ENCODE measurements at regions not wholly inside any gene's neighbourhood (a gene's known extent, or its start where the extent isn't known, plus 50 kb on each side); places are given as distances from the start of the nearest gene placed in this dataset.

- Histone ChIP-seq H3K27ac (ENCODE audit: low read depth, low read length) (no peak overlapping the region), H3F3A (ENCODE audit: control insufficient read depth, insufficient read depth) (no peaks in the 10 kb centered on the region), H3K9me3 (ENCODE audit: control insufficient read depth, insufficient read depth, low read length) (no peaks in the 10 kb centered on the region), H3K4me3 (ENCODE audit: low read length) (no peak overlapping the region), H3K27me3 (ENCODE audit: control insufficient read depth, low read length) (peaks cover 36% of the 10 kb centered on the region), H4K20me1 (ENCODE audit: control insufficient read depth, insufficient read depth, low read depth, low read length) (0 out of 2 replicates have a peak, but pooled peaks cover 3% of the 10 kb centered on the region), H3K79me2 (ENCODE audit: control insufficient read depth, low read length) (no peaks in the 10 kb centered on the region), H3K9me2 (replicated peaks; ENCODE audit: control insufficient read depth, low read length) (no peaks in the 10 kb centered on the region), H3K36me3 (ENCODE audit: control insufficient read depth, low read length) (no peaks in the 10 kb centered on the region), H3K4me2 (ENCODE audit: low read length) (no peak overlapping the region), H3K4me1 (ENCODE audit: control insufficient read depth, low read length) (no peaks in the 10 kb centered on the region)
- no peak for TF ChIP-seq EZH2phosphoT487 (IDR thresholded peaks at IDR 0.05; ENCODE audit: borderline replicate concordance, low read length)
- no peak for TF ChIP-seq CTCF (IDR thresholded peaks at IDR 0.05; ENCODE audit: low read depth, low read length, poor library complexity, severe bottlenecking)
These were observed 191.8 kb downstream of the OPA1 start for GRCh38 chr3:193784822-193785221.

- no peak for TF ChIP-seq CTCF (IDR thresholded peaks at IDR 0.05; ENCODE audit: low read depth, low read length, poor library complexity, severe bottlenecking)
- no peak for TF ChIP-seq EZH2phosphoT487 (IDR thresholded peaks at IDR 0.05; ENCODE audit: borderline replicate concordance, low read length)
- no peaks in the 10 kb centered on the region for H3K36me3 ChIP-seq (ENCODE audit: control insufficient read depth, low read length)
- no peak overlapping the region for H3K4me2 ChIP-seq (ENCODE audit: low read length)
- H3K27me3 ChIP-seq (ENCODE audit: control insufficient read depth, low read length): peaks cover 25% of the 10 kb centered on the region
- H3K9me2 ChIP-seq (replicated peaks; ENCODE audit: control insufficient read depth, low read length): no peaks in the 10 kb centered on the region
- H3K4me1 ChIP-seq (ENCODE audit: control insufficient read depth, low read length): no peaks in the 10 kb centered on the region
- H3K79me2 ChIP-seq (ENCODE audit: control insufficient read depth, low read length): no peaks in the 10 kb centered on the region
- no peaks in the 10 kb centered on the region for H3K9me3 ChIP-seq (ENCODE audit: control insufficient read depth, insufficient read depth, low read length)
- H3K4me3 ChIP-seq (ENCODE audit: low read length): no peak overlapping the region
- no peaks in the 10 kb centered on the region for H3F3A ChIP-seq (ENCODE audit: control insufficient read depth, insufficient read depth)
- no peaks in the 10 kb centered on the region for H4K20me1 ChIP-seq (ENCODE audit: control insufficient read depth, insufficient read depth, low read depth, low read length)
- no peak overlapping the region for H3K27ac ChIP-seq (ENCODE audit: low read depth, low read length)
These were observed 194.5 kb downstream of the OPA1 start for GRCh38 chr3:193787496-193787870.

- Histone ChIP-seq H3K27ac (ENCODE audit: low read depth, low read length) (no peak overlapping the region), H3F3A (ENCODE audit: control insufficient read depth, insufficient read depth) (no peaks in the 10 kb centered on the region), H3K4me1 (ENCODE audit: control insufficient read depth, low read length) (no peaks in the 10 kb centered on the region), H3K4me3 (ENCODE audit: low read length) (no peak overlapping the region), H3K9me3 (ENCODE audit: control insufficient read depth, insufficient read depth, low read length) (no peaks in the 10 kb centered on the region), H4K20me1 (ENCODE audit: control insufficient read depth, insufficient read depth, low read depth, low read length) (no peaks in the 10 kb centered on the region), H3K4me2 (ENCODE audit: low read length) (no peak overlapping the region), H3K79me2 (ENCODE audit: control insufficient read depth, low read length) (no peaks in the 10 kb centered on the region), H3K27me3 (ENCODE audit: control insufficient read depth, low read length) (peaks cover 18% of the 10 kb centered on the region), H3K9me2 (replicated peaks; ENCODE audit: control insufficient read depth, low read length) (no peaks in the 10 kb centered on the region), H3K36me3 (ENCODE audit: control insufficient read depth, low read length) (no peaks in the 10 kb centered on the region)
- TF ChIP-seq EZH2phosphoT487 (IDR thresholded peaks at IDR 0.05; ENCODE audit: borderline replicate concordance, low read length): no peak
- peak; percentile 84 for TF ChIP-seq CTCF (IDR thresholded peaks at IDR 0.05; ENCODE audit: low read depth, low read length, poor library complexity, severe bottlenecking)
These were observed 195.4 kb downstream of the OPA1 start for GRCh38 chr3:193788189-193788991.
